Suppressor macrophage (primary cell): ENCODE measurements at regions not wholly inside any gene's neighbourhood (a gene's known extent, or its start where the extent isn't known, plus 50 kb on each side); places are given as distances from the start of the nearest gene placed in this dataset.

ENCODE experiments used
- DNase-seq, 4 experiments: peaks; one replicate each; pipeline ENCODE4 v3.0.0-alpha.2; 2020 to 2022

DNA sequence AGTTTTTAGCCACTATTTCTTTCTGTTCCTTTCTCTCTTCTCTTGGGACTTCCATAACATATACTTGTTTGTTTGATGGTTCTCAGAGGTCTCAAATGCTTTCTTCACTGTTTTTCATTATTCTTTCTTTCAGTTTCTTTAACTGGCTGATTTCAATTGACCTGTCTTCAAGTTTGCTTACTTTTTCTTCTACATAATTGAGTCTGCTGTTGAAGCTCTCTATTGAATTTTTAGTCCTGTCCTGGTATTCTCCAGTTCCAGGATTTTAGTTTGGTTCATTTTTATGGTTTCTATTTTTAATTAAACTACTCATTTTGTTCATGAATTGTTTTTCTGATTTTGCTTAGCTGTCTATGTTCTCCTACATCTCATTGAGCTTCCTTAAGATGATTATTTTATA is 1305.3 kb upstream of the CELF2 start:
- no peak for DNase-seq

DNA sequence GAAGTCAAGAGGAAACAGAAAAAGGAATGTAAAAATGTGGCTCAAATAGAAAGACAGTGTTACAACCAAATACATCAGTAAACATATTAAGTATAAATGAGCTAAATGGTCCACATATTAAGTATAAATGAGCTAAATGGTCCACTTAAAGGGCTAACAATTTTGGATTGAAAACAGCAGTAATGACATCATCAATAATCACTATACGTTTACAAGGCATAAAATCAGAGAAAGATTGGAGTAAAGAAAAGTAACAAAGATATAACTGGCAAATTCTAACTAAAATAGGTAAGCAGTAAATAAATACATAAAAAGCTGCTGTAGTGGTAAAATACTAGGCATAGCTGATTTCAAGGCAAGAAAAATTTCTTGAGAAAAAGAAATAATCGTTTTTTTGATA is 1298.4 kb upstream of the CELF2 start:
- no peak for DNase-seq

DNA sequence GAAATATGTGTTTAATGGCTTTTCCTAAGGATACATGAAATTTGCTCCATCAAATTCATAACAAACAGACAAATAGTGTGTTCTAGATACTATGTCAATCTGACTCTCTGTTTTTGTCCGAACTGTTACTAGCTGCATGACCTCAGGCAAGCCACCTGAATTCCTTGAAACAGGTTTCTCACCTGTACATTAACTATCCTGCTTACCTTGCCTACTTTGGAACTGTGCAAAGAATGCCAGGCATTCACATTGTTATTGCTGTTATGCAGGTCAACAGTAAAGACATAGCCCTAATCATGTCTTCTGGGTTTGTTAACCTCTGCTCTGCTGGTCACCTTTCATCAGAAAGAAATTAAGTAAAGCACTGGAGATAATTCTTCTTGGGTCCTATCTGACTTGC is 1283.9 kb upstream of the CELF2 start:
- DNase-seq: no peak

DNA sequence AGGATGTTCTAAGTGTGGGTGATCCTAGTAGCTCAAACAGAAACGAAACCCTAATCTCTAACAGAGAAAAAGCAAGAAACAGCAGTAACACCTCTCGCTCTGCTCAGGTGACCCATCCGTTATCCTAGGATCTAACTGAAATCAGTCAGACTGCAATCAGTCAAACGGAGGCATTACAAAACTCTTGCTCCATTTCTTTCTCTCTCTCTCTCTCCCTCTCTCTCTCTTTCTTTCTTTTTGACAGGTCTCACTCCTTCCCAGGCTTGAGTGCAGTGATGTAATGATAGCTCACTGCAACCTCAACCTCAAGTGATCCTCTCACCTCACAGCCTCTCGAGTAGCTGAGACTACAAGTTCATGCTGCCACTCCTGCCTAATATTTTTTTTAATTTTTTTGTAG is 1283.5 kb upstream of the CELF2 start:
- no peak for DNase-seq

DNA sequence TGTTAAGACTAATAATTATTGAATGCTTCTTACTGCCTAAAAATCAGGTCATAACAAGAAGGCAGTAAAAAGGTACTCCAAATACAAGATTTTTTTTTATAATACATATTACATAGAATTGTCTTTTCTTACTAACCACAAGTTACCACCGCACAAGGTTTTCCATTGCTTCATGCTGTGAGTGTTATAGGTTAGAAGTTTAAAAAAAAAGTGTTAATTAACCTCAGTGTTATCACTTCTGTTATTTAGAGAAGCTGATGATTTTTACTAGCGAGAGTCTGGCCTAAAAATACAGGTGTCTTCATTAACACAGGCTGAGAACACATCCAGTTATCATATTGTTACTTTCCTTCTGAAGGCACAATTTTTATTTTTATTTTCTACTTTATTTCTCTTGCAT is 1281.9 kb upstream of the CELF2 start:
- no peak for DNase-seq

DNA sequence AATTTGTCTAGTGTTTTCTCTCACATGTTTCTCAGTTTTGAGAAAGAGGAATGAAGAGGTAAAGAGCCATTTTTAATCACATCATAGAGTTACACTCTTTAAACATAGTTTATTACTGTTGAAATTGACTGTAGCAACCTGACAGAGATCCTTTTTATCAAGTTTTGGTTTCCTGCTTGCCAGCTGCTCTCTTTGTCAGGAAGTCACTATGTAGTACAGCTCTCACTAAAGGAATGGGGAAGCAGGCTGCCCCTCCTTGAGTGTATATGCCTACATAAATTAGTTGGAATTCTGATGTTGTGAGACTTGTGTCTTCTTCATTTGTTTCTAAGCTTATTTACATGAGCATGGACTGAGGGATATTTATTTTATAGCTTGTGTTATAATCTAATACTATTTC is 1274.0 kb upstream of the CELF2 start:
- no peak for DNase-seq

DNA sequence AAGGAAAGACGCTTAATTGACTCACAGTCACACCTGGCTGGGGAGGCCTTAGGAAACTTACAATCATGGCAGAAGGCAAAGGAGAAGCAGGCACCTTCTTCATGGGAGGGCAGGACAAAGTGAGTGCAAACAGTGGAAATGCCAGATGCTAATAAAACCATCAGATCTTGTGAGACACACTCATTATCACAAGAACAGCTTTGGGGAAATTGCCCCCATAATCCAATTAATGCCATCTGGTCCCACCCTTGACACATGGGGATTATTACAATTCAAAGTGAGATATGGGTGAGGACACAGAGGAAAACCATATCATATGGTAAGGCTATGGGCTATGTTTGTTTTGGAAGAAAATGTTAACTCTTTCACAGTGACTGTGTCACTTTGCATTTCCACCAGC is 1272.5 kb upstream of the CELF2 start:
- no peak for DNase-seq

DNA sequence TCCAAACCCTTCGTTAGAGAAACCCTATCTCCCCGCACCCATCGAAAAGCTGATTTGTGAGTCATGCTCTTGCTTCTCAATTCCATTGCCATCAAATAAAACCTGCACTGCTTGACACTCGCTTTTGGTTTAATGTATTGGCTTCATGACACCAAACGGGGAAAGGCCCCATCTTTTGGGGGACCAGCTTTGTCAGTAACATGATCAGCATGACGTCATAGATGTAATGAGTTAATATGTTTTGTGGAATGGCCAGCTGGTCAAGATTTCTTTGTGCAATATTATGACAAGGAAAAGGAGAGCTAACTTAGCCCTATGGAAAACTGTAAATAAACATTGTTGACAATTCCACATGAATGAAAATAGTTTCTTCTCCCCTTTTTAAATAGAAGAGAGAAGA is 1260.5 kb upstream of the CELF2 start:
- no peak for DNase-seq

DNA sequence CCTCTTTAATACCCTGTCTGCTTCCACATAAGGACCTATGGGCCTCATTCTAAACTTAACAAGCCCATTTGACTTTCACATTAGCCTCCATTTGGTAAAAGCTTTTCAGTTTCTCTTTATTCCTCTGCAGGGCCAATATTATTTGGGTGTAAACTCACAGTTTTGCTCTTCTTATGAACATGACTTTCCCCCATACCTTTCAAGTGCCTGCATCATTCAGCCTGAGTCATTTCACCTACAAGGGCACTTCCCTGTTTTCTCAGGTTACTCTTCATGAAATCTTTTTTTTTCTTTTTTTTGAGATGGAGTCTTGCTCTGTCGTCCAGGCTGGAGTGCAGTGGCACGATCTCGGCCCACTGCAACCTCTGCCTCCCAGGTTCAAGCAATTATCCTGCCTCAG is 1258.1 kb upstream of the CELF2 start:
- no peak for DNase-seq

DNA sequence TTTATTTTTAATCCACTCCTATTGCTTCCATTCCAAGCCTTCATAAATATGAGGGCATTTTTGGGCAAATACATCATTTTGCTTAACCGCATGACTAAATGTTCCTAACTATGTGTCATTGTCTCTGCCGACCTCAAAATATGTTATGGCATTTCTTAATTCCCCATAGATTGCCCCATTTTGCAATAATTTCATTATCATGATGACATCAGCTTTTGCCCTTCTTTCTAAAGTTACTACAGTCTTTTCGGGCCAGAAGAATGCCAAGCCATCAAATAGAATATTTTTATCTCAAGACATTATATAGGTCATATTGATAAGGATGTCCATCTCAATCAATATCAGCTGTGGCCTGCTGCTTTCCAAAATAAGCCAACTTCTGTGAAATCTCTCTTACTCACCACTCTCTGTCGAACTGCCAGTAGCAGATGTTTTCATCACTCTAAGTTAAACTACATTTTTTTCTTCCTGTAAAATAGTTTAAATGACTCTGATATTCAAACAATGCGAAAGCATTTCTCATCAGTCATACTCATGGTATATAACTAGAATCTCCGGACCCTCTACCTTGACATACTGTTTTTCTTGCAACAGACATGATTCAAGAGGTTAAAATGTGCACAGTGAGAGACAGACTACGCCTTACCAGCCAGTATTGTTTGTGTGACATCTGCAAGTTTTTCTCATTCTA is 1254.6 kb upstream of the CELF2 start:
- DNase-seq: no peak

DNA sequence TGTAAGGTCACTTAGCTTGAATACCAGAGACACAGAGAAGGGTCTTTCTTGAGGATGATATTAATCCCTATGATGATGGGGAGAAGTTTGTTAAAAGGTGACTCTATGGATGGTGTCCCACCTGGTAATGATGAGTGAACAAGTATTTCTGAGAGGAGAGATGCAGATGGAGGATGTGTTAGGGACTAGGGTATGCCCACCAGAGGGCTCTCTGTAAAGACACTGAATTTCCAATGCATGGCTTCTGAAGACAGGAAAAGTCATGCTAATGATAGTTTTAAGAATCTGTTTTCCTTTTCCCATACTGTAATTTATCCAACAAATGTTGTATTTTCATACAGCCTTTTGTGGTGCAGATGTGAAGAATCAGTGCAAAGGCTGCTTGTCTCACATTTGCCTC is 1250.9 kb upstream of the CELF2 start:
- no peak for DNase-seq

DNA sequence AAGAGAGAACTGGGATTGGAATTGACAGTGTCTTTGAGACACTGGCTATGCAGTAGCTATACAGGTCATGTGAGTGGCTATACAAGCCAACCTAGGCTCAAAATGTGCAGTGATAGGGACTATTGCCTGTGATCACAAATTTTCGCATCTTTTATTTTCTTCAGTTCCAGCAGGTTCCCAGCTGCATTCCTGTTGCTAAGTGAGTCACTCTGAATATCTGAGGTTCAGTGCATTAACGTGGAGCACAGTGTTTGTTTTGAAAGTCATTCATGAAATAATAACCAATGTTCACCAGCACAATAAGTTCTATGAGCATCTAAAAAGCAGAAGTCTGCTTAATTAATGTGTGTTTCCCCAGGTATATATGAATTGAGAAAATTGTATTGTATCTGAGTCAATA is 1236.0 kb upstream of the CELF2 start:
- DNase-seq: no peak

DNA sequence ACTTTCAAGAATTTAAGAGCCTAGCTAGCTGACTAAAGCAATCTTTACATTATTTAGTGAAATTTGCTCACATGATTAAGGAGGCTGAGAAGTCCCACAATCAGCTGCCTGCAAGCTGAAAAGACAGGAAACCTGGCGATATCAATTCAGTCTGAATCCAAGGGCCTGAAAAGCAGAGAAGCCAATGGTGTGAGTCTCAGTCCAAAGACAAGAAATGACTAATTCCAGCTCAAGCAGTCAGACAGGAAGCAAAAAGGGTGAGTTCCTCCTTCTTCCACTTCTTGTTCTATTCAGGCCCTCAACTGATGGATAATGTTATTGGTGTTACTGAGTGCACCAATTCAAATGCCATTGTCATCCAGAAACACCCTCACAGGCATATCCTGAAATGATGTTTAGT is 1231.6 kb upstream of the CELF2 start:
- peak in 1 of 4 experiments; percentile 3 for DNase-seq

DNA sequence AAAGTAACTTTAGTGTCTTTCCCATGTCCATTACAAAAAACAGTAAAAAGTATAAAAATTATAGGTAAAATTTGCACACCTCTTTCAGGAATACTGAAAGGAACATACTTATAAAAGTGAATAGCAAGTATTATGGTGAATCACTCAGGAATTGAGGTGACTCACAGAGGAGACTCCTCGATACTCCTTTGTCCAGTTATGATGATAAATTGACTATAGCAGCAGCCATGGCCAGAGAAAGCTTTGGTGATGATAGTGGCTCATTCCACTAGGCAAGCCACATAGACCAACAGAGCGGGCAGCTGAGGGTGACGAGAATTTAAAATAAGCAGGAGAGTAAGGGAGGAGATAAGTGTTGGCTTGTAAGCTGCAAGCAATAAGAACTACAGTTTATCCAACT is 1231.1 kb upstream of the CELF2 start:
- no peak for DNase-seq

DNA sequence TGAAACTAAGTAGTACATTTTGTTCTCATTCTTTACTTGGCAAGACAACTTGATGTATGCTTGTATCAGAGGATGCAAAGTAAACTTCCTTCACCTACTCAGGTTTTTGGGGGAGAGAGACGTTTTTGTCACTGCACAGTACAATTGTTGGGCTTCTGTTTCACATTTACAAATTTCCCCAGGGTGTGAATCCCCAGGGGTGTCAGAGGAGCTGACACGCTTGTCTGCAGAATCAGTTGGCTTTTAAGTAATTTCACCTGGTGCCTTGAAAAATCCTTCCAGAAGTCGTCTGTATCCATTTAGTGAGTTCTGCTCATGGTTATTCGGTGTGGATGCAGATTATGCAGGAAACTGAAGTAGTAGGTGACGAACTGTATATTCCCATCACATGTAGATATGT is 1227.7 kb upstream of the CELF2 start:
- DNase-seq: no peak

DNA sequence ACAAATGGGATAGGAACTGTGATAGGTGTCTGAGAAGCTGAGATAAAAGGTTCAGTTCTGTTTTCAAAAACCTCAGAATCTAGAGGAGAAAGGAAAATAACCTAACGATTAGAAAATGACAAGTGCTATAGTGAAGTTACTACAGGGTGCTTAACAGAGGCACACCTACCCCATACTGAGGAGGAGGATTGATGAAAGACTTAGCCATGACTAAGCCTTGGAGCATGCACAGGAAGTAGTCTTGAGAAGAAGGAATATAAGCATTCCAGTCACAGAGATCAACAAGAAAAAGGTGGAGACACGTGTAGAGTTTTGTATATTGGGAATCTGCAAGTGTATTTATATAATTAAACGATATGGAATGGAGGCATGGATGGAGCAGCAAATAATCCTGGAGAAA is 1225.5 kb upstream of the CELF2 start:
- no peak for DNase-seq

DNA sequence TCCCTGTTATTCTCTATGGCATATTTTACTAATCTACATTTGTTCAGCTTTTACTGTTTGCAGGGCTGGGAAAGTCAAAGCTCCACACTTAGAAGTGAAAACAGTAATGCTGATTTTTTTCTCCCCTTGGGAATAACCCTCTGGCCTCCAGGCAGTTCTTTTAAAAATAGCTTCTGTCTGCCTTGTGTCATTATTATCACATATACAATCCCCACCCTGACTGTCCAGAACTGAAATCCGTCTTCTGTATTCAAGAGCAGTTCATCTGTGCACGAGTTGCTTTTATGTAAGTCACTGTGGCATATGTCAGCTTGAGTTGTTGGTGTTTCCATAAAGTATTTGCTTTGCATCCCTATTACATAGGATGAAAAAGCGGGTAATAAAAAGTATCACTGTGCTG is 1221.1 kb upstream of the CELF2 start:
- DNase-seq: no peak

DNA sequence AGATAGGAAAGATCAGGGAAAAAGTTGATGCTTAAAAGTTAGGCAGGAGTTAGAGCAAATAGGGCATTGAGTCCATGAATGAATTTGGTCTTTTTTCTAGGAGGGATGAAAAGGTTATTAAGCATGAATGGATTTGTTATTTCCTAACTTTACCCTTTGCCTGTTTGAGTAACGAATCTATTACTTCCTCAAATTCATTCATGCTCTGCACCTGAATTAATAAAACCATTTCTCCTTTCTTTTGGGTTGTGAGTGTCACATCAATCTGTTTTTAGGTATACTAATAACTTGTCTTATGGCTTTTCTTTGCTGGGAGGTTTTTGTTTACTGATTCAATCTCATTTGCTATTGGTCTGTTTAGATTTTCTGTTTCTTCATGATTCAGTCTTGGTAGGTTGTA is 1217.7 kb upstream of the CELF2 start:
- no peak for DNase-seq

DNA sequence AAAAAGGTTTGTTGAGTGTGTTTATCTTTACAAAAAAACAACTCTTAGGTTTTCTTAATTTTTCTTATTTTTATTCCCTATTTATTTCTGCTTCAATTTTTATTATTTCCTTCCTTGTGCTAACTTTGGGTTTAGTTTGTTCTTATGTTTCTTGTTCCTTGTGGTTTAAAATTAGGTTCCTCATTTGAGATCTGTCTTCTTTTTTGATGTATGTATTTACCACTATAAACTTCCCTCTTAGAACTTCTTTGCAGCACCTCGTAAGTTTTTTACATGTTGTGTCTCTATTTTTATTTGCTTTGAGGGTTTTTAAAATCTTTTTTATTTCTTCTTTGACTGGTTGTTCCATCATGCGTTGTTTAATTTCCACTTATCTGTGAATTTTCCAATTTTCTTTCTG is 1217.1 kb upstream of the CELF2 start:
- DNase-seq: peak in 1 of 4 experiments; percentile 6

DNA sequence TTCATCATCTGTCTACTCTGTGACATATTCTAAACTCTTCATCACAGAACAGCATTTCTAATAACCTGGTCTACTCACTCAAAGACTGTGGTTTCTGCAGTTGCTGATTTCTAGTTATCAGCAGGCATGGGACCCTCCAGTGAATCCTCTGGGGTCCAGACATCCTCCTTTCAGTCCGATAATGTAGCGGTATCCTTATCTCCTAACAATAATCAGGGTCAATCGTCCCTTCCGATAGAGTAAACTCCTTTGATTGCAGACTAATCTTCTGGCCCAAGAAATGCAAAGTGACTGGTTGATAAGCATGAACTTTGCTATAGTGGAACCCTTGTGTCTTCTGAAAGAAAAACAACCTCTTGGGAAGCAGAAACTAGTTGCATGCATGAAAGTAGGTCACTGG is 1209.8 kb upstream of the CELF2 start:
- DNase-seq: no peak

DNA sequence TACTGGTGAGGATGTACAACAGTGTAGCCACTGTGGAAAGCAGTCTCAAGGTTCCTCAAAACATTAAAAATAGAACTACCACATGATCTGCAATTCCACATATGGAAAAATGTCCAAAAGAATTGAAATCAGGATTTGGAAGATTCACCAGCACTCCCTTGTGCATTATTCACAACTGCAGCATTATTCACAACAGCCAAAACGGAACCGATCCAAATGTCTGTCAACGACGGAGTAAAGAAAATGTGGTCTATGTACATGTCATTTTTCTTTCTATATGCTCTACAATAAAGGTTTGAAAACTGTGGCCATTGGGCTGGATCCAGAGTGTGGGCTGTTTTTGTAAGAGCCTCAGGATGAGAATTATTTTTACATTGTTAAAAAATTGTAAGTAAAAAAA is 1206.1 kb upstream of the CELF2 start:
- no peak for DNase-seq

DNA sequence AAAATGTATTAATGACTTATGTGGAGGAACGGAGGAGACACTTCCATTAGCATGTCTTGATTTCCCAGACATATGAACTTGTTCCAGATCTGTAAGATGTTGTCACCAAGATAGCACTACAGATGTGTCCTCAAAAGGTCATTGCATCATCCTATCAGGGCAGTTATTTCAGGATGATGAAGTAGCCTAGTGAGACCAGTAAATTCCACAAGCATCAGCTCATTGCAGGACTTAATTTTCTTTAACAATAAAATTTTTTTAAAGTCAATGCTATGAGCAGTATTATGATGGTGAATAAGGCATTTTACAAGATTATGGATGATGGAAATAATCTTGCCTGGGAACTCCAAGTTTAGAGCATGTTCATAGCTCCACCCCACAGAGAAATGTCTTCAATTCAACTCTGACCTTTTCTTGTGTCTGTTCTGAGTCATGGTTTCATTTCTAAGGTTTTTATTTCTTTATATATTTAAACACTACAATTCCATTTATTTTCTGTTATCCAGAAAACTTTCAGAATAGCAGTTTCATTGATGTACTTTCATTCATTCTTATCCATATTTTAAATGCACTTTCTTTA is 1203.3 kb upstream of the CELF2 start:
- no peak for DNase-seq

DNA sequence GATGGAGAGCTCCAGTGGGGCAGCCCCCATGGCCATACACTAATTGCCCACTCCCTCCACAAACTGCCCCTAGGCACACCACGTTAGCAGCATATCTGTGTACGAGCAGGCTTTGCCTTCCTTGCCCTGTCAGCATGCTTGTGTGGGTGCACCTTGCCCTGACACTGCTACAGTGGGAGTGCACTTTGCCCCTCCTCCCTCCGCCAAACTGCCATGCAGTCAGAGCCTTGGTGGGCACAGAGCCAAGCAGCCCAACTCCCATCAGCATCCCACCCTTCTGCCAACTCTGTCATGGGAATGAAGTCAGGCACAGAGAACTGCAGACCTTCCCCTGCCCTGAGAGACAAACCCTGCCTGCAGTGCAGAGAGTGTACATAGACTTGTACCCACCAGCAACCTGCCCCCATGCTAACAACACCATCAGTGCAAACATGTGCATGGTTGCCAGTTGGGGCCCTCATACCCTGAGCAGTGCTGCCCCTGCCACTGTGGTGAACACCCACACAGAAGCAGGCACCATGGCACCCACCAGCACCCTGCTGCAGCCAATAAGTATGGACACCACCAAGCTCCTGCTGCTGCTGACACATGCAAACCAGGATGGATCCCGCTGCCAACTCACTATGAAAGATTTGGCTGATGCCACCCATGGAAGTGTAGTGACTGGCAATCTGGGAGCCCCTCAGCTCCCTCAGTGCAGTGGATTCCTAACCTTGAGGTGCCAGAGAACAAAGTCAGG is 1197.7 kb upstream of the CELF2 start:
- DNase-seq: no peak

DNA sequence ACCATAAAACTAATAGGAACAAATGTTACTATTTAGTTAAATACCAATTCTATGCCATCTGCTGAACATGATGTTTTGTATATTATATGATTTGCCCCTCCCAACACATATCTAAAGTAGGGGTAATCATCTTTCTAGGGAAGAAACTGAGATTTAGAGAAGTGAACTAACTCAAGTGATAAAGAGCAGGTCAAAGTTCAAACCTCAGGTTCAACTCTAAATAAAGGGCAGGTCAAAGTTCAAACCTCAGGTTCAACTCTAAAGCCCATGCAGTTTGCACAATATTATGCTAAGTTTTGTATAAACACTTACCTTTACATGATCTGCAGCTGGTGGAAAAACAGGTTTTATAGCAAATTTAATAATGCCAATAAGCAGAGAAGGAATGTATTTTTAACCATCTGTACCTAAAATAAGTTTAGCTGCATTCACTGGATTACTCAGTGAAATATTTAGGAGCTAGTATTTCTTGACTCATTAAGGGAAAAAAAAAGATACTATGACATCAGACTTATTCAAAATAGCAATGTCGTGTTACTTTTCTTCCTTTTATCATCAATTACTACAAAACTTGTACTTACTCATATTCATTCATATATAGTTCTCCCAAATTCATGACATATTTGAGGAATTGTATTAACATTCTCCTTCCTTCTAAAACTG is 1194.3 kb upstream of the CELF2 start:
- DNase-seq: no peak
